ENCODE measurements at regions not wholly inside any gene's neighbourhood (a gene's known extent, or its start where the extent isn't known, plus 50 kb on each side); places are given as distances from the start of the nearest gene placed in this dataset.

DNA sequence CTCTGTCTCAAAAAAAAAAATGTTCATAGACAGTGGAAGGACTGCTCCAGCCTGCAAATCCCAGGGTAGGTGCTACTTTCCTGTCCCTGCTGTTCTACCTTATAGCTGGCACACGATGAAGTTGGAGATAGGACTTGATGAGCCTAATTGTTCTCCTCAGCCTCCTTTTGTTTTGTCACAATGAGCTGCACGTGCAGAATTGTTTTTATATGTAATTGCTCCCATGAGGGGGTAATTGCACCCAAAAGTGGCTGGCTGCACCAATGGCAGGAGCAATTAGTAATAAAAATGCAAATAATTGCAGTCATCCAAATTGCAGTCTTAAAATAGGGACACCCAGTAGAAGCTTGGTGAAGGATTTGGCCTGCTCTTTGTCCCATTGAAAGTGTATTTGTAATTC, 63.0 kb upstream of the PFN2 start:
- Histone ChIP-seq H3K4me3 (no peak overlapping the region), H3K4me1 (no peaks in the 10 kb centered on the region), H3K36me3 (no peaks in the 10 kb centered on the region), H3K27me3 (no peaks in the 10 kb centered on the region), H3K9me3 (no peaks in the 10 kb centered on the region), H3K27ac (no peak overlapping the region)
- intact Hi-C loops (cut with DNase I) = no loop called here
- TF ChIP-seq POLR2A (IDR thresholded peaks at IDR 0.05) (no peak), POLR2AphosphoS5 (IDR thresholded peaks at IDR 0.05; ENCODE audit: insufficient read depth in 1 of 2, low read depth in 1 of 2) (no peak)
- TF ChIP-seq, protein P1, sequence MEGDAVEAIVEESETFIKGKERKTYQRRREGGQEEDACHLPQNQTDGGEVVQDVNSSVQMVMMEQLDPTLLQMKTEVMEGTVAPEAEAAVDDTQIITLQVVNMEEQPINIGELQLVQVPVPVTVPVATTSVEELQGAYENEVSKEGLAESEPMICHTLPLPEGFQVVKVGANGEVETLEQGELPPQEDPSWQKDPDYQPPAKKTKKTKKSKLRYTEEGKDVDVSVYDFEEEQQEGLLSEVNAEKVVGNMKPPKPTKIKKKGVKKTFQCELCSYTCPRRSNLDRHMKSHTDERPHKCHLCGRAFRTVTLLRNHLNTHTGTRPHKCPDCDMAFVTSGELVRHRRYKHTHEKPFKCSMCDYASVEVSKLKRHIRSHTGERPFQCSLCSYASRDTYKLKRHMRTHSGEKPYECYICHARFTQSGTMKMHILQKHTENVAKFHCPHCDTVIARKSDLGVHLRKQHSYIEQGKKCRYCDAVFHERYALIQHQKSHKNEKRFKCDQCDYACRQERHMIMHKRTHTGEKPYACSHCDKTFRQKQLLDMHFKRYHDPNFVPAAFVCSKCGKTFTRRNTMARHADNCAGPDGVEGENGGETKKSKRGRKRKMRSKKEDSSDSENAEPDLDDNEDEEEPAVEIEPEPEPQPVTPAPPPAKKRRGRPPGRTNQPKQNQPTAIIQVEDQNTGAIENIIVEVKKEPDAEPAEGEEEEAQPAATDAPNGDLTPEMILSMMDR (IDR thresholded peaks at IDR 0.05) = no peak
- no peak for DNase-seq (ENCODE audit: extremely low spot score in 2 of 2)

DNA sequence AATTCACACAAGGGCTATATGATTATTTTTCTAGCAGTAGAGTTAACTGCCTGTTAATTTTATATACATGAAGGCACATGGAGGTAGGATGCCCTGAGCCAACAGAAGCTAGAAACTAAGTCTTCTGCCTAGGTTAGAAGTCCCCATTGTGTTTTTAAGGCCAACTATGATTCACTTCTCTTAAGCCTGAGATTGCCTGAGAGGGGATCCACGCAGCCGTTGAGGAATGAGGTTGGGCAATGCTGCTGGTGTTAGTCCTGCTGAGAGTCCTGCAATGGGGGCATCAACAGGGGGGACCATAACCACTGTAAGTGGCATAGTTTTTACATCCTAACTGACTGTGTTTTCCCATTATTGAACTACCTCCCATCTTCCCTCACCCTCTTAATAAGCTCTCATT, 60.1 kb upstream of the PFN2 start:
- no peak for DNase-seq (ENCODE audit: extremely low spot score in 2 of 2)
- TF ChIP-seq POLR2A (IDR thresholded peaks at IDR 0.05) = no peak
- TF ChIP-seq, protein P1 (IDR thresholded peaks at IDR 0.05) = no peak
- no peak for TF ChIP-seq POLR2AphosphoS5 (IDR thresholded peaks at IDR 0.05; ENCODE audit: insufficient read depth in 1 of 2, low read depth in 1 of 2)
- H3K36me3 ChIP-seq = no peaks in the 10 kb centered on the region
- H3K27me3 ChIP-seq = no peaks in the 10 kb centered on the region
- H3K4me3 ChIP-seq = no peak overlapping the region
- no peaks in the 10 kb centered on the region for H3K9me3 ChIP-seq
- H3K27ac ChIP-seq = no peak overlapping the region
- intact Hi-C loops (cut with DNase I) = no loop called here
- no peaks in the 10 kb centered on the region for H3K4me1 ChIP-seq

- no peak overlapping the region for H3K4me3 ChIP-seq
- intact Hi-C loops (cut with DNase I) = no loop called here
- TF ChIP-seq POLR2A (IDR thresholded peaks at IDR 0.05) (no peak), POLR2AphosphoS5 (IDR thresholded peaks at IDR 0.05; ENCODE audit: insufficient read depth in 1 of 2, low read depth in 1 of 2) (no peak)
- TF ChIP-seq, protein P1 (IDR thresholded peaks at IDR 0.05) = no peak
- no peak for DNase-seq (ENCODE audit: extremely low spot score in 2 of 2)
- H3K9me3 ChIP-seq = peaks cover 6% of the 10 kb centered on the region
- no peak overlapping the region for H3K27ac ChIP-seq
- no peaks in the 10 kb centered on the region for H3K4me1 ChIP-seq
- H3K27me3 ChIP-seq = no peaks in the 10 kb centered on the region
- H3K36me3 ChIP-seq = no peaks in the 10 kb centered on the region
These were observed 52.5 kb upstream of the PFN2 start for GRCh38 chr3:150023239-150023636.

- intact Hi-C loops (cut with DNase I) = no loop called here
- Histone ChIP-seq H3K36me3 (no peaks in the 10 kb centered on the region), H3K4me1 (no peaks in the 10 kb centered on the region), H3K4me3 (no peak overlapping the region), H3K27ac (no peak overlapping the region), H3K27me3 (no peaks in the 10 kb centered on the region), H3K9me3 (peaks cover 6% of the 10 kb centered on the region)
- DNase-seq (ENCODE audit: extremely low spot score in 2 of 2) = no peak
- TF ChIP-seq POLR2A (IDR thresholded peaks at IDR 0.05) (no peak), POLR2AphosphoS5 (IDR thresholded peaks at IDR 0.05; ENCODE audit: insufficient read depth in 1 of 2, low read depth in 1 of 2) (no peak)
- TF ChIP-seq, protein P1 (IDR thresholded peaks at IDR 0.05) = no peak
These were observed 51.9 kb upstream of the PFN2 start for GRCh38 chr3:150022381-150023238.

DNA sequence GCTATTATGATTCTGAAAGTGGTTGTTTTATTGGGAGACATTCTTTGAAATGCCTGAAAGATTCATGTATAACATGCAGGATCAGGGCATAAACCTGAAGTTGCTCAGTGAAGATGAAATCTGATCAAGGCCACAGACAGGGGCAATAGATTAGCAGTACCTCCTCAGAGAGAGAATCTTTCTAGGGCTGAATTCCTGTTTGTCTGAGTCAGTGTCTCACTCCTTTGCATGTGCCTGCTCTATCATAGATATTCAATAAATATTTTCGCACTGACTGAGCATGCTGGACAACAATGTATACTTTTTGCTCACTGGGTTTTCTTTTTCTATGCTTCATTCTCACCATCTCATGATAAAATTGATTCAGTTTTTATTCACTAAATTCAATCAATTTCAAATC, 49.8 kb upstream of the PFN2 start:
- Histone ChIP-seq H3K4me1 (no peaks in the 10 kb centered on the region), H3K27ac (no peak overlapping the region), H3K4me3 (no peak overlapping the region), H3K36me3 (no peaks in the 10 kb centered on the region), H3K9me3 (peaks cover 6% of the 10 kb centered on the region), H3K27me3 (no peaks in the 10 kb centered on the region)
- intact Hi-C loops (cut with DNase I) = no loop called here
- TF ChIP-seq POLR2A (IDR thresholded peaks at IDR 0.05) (no peak), POLR2AphosphoS5 (IDR thresholded peaks at IDR 0.05; ENCODE audit: insufficient read depth in 1 of 2, low read depth in 1 of 2) (no peak)
- TF ChIP-seq, protein P1 (IDR thresholded peaks at IDR 0.05) = no peak
- DNase-seq (ENCODE audit: extremely low spot score in 2 of 2) = no peak
